ENCODE measurements at regions not wholly inside any gene's neighbourhood (a gene's known extent, or its start where the extent isn't known, plus 50 kb on each side); places are given as distances from the start of the nearest gene placed in this dataset.

DNA sequence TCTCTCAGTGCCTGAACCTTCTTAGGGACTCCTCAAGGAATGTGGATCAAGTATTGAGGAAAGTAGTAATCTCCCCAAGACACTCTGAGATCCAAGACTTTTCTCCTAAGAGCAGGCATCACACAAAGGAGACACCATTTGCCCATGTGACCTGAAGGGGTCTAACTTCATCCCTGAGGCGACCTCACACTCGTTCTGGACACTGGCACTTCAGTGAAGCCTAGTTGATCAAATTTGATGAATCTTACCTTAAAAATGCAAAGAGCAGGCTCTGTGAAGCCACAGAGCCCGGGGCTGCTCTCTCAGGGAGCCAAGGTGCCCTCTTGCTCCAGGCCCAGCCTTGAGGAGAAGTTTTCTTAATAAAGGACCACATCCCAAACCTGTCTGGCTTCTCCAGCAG, 64.3 kb downstream of the SCN11A start:
- no peak overlapping the region for H2AFZ ChIP-seq (ENCODE audit: low read length)
- no peak overlapping the region for H3K4me2 ChIP-seq (ENCODE audit: low read depth, low read length)
- ChIA-PET POLR2A (no interaction called here), CTCF (ENCODE audit: low intra/inter-chr PET ratio, low total read pairs) (no interaction called here)
- intact Hi-C loops (cut with micrococcal nuclease; ENCODE audit: unreplicated experiment) (no loop called here), in situ Hi-C loops (cut with HindIII; ENCODE audit: extremely low pct_ligation_motif_present, low pct_unique_long_range_greater_than_20kb) (no loop called here)
- H3K9me3 ChIP-seq (ENCODE audit: low read length), result no peaks in the 10 kb centered on the region
- peaks cover 0 to 27% of the 10 kb centered on the region in 2 experiments; a peak in 4 of 5 replicates for H3K27me3 ChIP-seq (ENCODE audit: control insufficient read depth in 1 of 2, insufficient read depth in 2 of 2, low read length in 2 of 2)
- 0% methylated on average over 1 of the region's 3 CpGs for WGBS (ENCODE audit: low lambda C conversion rate)
- TF ChIP-seq AHR (CRISPR knock-in tag; IDR thresholded peaks at IDR 0.05), result no peak
- TF ChIP-seq, protein P1, sequence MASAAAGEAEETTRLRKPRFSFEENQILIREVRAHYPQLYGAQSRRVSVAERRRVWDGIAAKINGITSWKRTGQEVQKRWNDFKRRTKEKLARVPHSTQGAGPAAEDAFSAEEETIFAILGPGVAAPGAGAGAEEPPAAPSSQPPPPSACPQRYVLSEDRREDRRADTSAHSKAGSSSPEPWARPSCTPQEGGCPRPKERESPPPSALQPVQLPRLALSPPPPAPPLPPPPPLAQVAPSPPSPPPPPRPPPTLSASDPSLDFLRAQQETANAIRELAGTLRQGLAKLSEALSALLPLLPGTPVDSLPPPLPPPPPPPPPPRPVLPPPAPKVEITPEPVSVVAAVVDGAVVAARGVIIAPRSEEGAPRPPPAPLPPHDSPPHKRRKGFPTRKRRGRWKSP (CRISPR knock-in tag; IDR thresholded peaks at IDR 0.05), result no peak
- no peak for TF ChIP-seq CBX1 (IDR thresholded peaks at IDR 0.05; ENCODE audit: low read depth)
- no peak for TF ChIP-seq ZNF446 (CRISPR knock-in tag; IDR thresholded peaks at IDR 0.05)
- TF ChIP-seq POGZ (CRISPR knock-in tag; IDR thresholded peaks at IDR 0.05), result no peak
- TF ChIP-seq CBFB (CRISPR knock-in tag; IDR thresholded peaks at IDR 0.05), result no peak
- TF ChIP-seq NKX3-1 (CRISPR knock-in tag; IDR thresholded peaks at IDR 0.05), result no peak
- no peak for TF ChIP-seq BCL6 (CRISPR knock-in tag; IDR thresholded peaks at IDR 0.05)
- TF ChIP-seq, protein P2, sequence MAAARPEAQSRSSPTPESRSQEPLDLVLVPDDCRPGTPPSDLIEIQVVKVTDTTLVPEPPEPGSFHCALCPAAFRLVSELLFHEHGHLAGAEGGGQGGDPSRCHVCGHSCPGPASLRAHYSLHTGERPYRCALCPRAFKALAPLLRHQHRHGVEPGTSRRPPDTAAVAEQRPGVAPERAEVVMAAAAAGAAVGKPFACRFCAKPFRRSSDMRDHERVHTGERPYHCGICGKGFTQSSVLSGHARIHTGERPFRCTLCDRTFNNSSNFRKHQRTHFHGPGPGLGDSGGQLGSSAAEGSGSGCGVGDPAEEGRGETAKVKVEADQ (CRISPR knock-in tag; IDR thresholded peaks at IDR 0.05; ENCODE audit: borderline replicate concordance), result no peak
- no peak for TF ChIP-seq ATRX (CRISPR knock-in tag; IDR thresholded peaks at IDR 0.05; ENCODE audit: borderline replicate concordance)
- TF ChIP-seq THAP11 (CRISPR knock-in tag; IDR thresholded peaks at IDR 0.05), result no peak
- no peak for TF ChIP-seq ZNF20 (CRISPR knock-in tag; IDR thresholded peaks at IDR 0.05)
- no peak for TF ChIP-seq HNRNPK (IDR thresholded peaks at IDR 0.05; ENCODE audit: low read depth, low read length, poor library complexity, severe bottlenecking)
- TF ChIP-seq, protein P3, sequence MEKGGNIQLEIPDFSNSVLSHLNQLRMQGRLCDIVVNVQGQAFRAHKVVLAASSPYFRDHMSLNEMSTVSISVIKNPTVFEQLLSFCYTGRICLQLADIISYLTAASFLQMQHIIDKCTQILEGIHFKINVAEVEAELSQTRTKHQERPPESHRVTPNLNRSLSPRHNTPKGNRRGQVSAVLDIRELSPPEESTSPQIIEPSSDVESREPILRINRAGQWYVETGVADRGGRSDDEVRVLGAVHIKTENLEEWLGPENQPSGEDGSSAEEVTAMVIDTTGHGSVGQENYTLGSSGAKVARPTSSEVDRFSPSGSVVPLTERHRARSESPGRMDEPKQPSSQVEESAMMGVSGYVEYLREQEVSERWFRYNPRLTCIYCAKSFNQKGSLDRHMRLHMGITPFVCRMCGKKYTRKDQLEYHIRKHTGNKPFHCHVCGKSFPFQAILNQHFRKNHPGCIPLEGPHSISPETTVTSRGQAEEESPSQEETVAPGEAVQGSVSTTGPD (CRISPR knock-in tag; IDR thresholded peaks at IDR 0.05), result no peak
- TF ChIP-seq ELF3 (CRISPR knock-in tag; IDR thresholded peaks at IDR 0.05), result no peak
- TF ChIP-seq CHCHD3 (CRISPR knock-in tag; IDR thresholded peaks at IDR 0.05), result no peak
- TF ChIP-seq HNF4A (CRISPR knock-in tag; IDR thresholded peaks at IDR 0.05), result no peak
- TF ChIP-seq ISL2 (CRISPR knock-in tag; IDR thresholded peaks at IDR 0.05), result no peak
- TF ChIP-seq PCBP1 (IDR thresholded peaks at IDR 0.05; ENCODE audit: borderline replicate concordance, low read depth, low read length), result no peak
- no peak for TF ChIP-seq REPIN1 (CRISPR knock-in tag; IDR thresholded peaks at IDR 0.05; ENCODE audit: borderline replicate concordance, low read depth)
- FAIRE-seq, result no peak
- H3K4me1 ChIP-seq (ENCODE audit: insufficient read depth, low read length), result no peaks in the 10 kb centered on the region
- no TSS peak for BruUV-seq (replicated peaks)
- H3K79me2 ChIP-seq (ENCODE audit: insufficient read depth, low read length), result no peaks in the 10 kb centered on the region
- no peak overlapping the region for H3K9ac ChIP-seq (ENCODE audit: insufficient read depth, low read depth, low read length)
- no peak for DNase-seq (ENCODE audit: low spot score)
- ATAC-seq, result no peak
- H4K20me1 ChIP-seq (ENCODE audit: insufficient read depth, low read length), result no peaks in the 10 kb centered on the region
- H3K4me3 ChIP-seq (replicated peaks in 1 of 3; ENCODE audit: insufficient read depth in 1 of 3, low read depth in 2 of 3, low read length in 3 of 3), result no peak overlapping the region
- no peak overlapping the region for H3K27ac ChIP-seq (ENCODE audit: extremely low read length, insufficient read depth, low read length)
- H3K36me3 ChIP-seq (replicated peaks in 1 of 2; ENCODE audit: control insufficient read depth in 1 of 2, insufficient read depth in 2 of 2, low read length in 2 of 2), result no peaks in the 10 kb centered on the region
